ENCODE measurements at regions not wholly inside any gene's neighbourhood (a gene's known extent, or its start where the extent isn't known, plus 50 kb on each side); places are given as distances from the start of the nearest gene placed in this dataset.

GRCh38 chr11:120034176-120034875 lies 103.6 kb downstream of the TRIM29 start:
- Histone ChIP-seq H3K4me3 (ENCODE audit: low read length in 2 of 2) (no peak overlapping the region), H3K27ac (ENCODE audit: low read depth in 2 of 2, low read length in 2 of 2) (no peak overlapping the region), H3K27me3 (ENCODE audit: control insufficient read depth in 2 of 2, insufficient read depth in 2 of 2, low read length in 2 of 2) (no peaks in the 10 kb centered on the region), H3K9me3 (ENCODE audit: control insufficient read depth in 2 of 2, low read length in 2 of 2) (no peaks in the 10 kb centered on the region), H3K4me1 (ENCODE audit: control insufficient read depth in 2 of 2, insufficient read depth in 2 of 2, low read length in 2 of 2) (no peaks in the 10 kb centered on the region), H3K36me3 (ENCODE audit: control insufficient read depth in 2 of 2, insufficient read depth in 2 of 2, low read length in 2 of 2) (no peaks in the 10 kb centered on the region), H3K9ac (ENCODE audit: low read depth in 1 of 2, low read length in 2 of 2) (no peak overlapping the region)

GRCh38 chr11:120032766-120033390 lies 105.0 kb downstream of the TRIM29 start:
- Histone ChIP-seq H3K4me1 (ENCODE audit: control insufficient read depth in 2 of 2, insufficient read depth in 2 of 2, low read length in 2 of 2) (no peaks in the 10 kb centered on the region), H3K4me3 (ENCODE audit: low read length in 2 of 2) (no peak overlapping the region), H3K36me3 (ENCODE audit: control insufficient read depth in 2 of 2, insufficient read depth in 2 of 2, low read length in 2 of 2) (no peaks in the 10 kb centered on the region), H3K9me3 (ENCODE audit: control insufficient read depth in 2 of 2, low read length in 2 of 2) (no peaks in the 10 kb centered on the region), H3K27ac (ENCODE audit: low read depth in 2 of 2, low read length in 2 of 2) (no peak overlapping the region), H3K9ac (ENCODE audit: low read depth in 1 of 2, low read length in 2 of 2) (no peak overlapping the region), H3K27me3 (ENCODE audit: control insufficient read depth in 2 of 2, insufficient read depth in 2 of 2, low read length in 2 of 2) (no peaks in the 10 kb centered on the region)

- no peak overlapping the region for H3K9ac ChIP-seq (ENCODE audit: low read depth in 1 of 2, low read length in 2 of 2)
- H3K27ac ChIP-seq (ENCODE audit: low read depth in 2 of 2, low read length in 2 of 2), result no peak overlapping the region
Measured at GRCh38 chr11:120031612-120032600, 106.0 kb downstream of the TRIM29 start.

GRCh38 chr11:120031156-120031555 lies 106.8 kb downstream of the TRIM29 start:
- no peak overlapping the region for H3K27ac ChIP-seq (ENCODE audit: low read depth in 2 of 2, low read length in 2 of 2)
- H3K36me3 ChIP-seq (ENCODE audit: control insufficient read depth in 2 of 2, insufficient read depth in 2 of 2, low read length in 2 of 2), result no peaks in the 10 kb centered on the region
- no peaks in the 10 kb centered on the region for H3K27me3 ChIP-seq (ENCODE audit: control insufficient read depth in 2 of 2, insufficient read depth in 2 of 2, low read length in 2 of 2)
- H3K9ac ChIP-seq (ENCODE audit: low read depth in 1 of 2, low read length in 2 of 2), result no peak overlapping the region
- no peaks in the 10 kb centered on the region for H3K4me1 ChIP-seq (ENCODE audit: control insufficient read depth in 2 of 2, insufficient read depth in 2 of 2, low read length in 2 of 2)
- H3K4me3 ChIP-seq (ENCODE audit: low read length in 2 of 2), result no peak overlapping the region
- no peaks in the 10 kb centered on the region for H3K9me3 ChIP-seq (ENCODE audit: control insufficient read depth in 2 of 2, low read length in 2 of 2)

More at GRCh38 chr11:120031612-120032600, 106.0 kb downstream of the TRIM29 start:
- no peaks in the 10 kb centered on the region for H3K4me1 ChIP-seq (ENCODE audit: control insufficient read depth in 2 of 2, insufficient read depth in 2 of 2, low read length in 2 of 2)
- no peak overlapping the region for H3K4me3 ChIP-seq (ENCODE audit: low read length in 2 of 2)
- no peaks in the 10 kb centered on the region for H3K9me3 ChIP-seq (ENCODE audit: control insufficient read depth in 2 of 2, low read length in 2 of 2)
- no peaks in the 10 kb centered on the region for H3K36me3 ChIP-seq (ENCODE audit: control insufficient read depth in 2 of 2, insufficient read depth in 2 of 2, low read length in 2 of 2)
- H3K27me3 ChIP-seq (ENCODE audit: control insufficient read depth in 2 of 2, insufficient read depth in 2 of 2, low read length in 2 of 2), result no peaks in the 10 kb centered on the region

- no peaks in the 10 kb centered on the region for H3K27me3 ChIP-seq (ENCODE audit: control insufficient read depth in 2 of 2, insufficient read depth in 2 of 2, low read length in 2 of 2)
- no peak overlapping the region for H3K9ac ChIP-seq (ENCODE audit: low read depth in 1 of 2, low read length in 2 of 2)
- no peak overlapping the region for H3K4me3 ChIP-seq (ENCODE audit: low read length in 2 of 2)
- H3K4me1 ChIP-seq (ENCODE audit: control insufficient read depth in 2 of 2, insufficient read depth in 2 of 2, low read length in 2 of 2), result no peaks in the 10 kb centered on the region
- no peak overlapping the region for H3K27ac ChIP-seq (ENCODE audit: low read depth in 2 of 2, low read length in 2 of 2)
- H3K9me3 ChIP-seq (ENCODE audit: control insufficient read depth in 2 of 2, low read length in 2 of 2), result no peaks in the 10 kb centered on the region
- no peaks in the 10 kb centered on the region for H3K36me3 ChIP-seq (ENCODE audit: control insufficient read depth in 2 of 2, insufficient read depth in 2 of 2, low read length in 2 of 2)
Measured at GRCh38 chr11:120030411-120030810, 107.5 kb downstream of the TRIM29 start.

GRCh38 chr11:120029321-120029720 lies 108.6 kb downstream of the TRIM29 start:
- Histone ChIP-seq H3K4me3 (ENCODE audit: low read length in 2 of 2) (no peak overlapping the region), H3K36me3 (ENCODE audit: control insufficient read depth in 2 of 2, insufficient read depth in 2 of 2, low read length in 2 of 2) (no peaks in the 10 kb centered on the region), H3K4me1 (ENCODE audit: control insufficient read depth in 2 of 2, insufficient read depth in 2 of 2, low read length in 2 of 2) (no peaks in the 10 kb centered on the region), H3K27me3 (ENCODE audit: control insufficient read depth in 2 of 2, insufficient read depth in 2 of 2, low read length in 2 of 2) (no peaks in the 10 kb centered on the region), H3K27ac (ENCODE audit: low read depth in 2 of 2, low read length in 2 of 2) (no peak overlapping the region), H3K9me3 (ENCODE audit: control insufficient read depth in 2 of 2, low read length in 2 of 2) (no peaks in the 10 kb centered on the region), H3K9ac (ENCODE audit: low read depth in 1 of 2, low read length in 2 of 2) (no peak overlapping the region)

GRCh38 chr11:120028897-120029258 lies 109.0 kb downstream of the TRIM29 start:
- no peak overlapping the region for H3K9ac ChIP-seq (ENCODE audit: low read depth in 1 of 2, low read length in 2 of 2)
- no peak overlapping the region for H3K27ac ChIP-seq (ENCODE audit: low read depth in 2 of 2, low read length in 2 of 2)
- H3K36me3 ChIP-seq (ENCODE audit: control insufficient read depth in 2 of 2, insufficient read depth in 2 of 2, low read length in 2 of 2), result no peaks in the 10 kb centered on the region
- H3K4me1 ChIP-seq (ENCODE audit: control insufficient read depth in 2 of 2, insufficient read depth in 2 of 2, low read length in 2 of 2), result no peaks in the 10 kb centered on the region
- H3K9me3 ChIP-seq (ENCODE audit: control insufficient read depth in 2 of 2, low read length in 2 of 2), result no peaks in the 10 kb centered on the region
- H3K27me3 ChIP-seq (ENCODE audit: control insufficient read depth in 2 of 2, insufficient read depth in 2 of 2, low read length in 2 of 2), result no peaks in the 10 kb centered on the region
- no peak overlapping the region for H3K4me3 ChIP-seq (ENCODE audit: low read length in 2 of 2)

- H3K4me1 ChIP-seq (ENCODE audit: control insufficient read depth in 2 of 2, insufficient read depth in 2 of 2, low read length in 2 of 2), result no peaks in the 10 kb centered on the region
Measured at GRCh38 chr11:120028181-120028896, 109.6 kb downstream of the TRIM29 start.

GRCh38 chr11:120027546-120028180 lies 110.2 kb downstream of the TRIM29 start:
- Histone ChIP-seq H3K27ac (ENCODE audit: low read depth in 2 of 2, low read length in 2 of 2) (no peak overlapping the region), H3K36me3 (ENCODE audit: control insufficient read depth in 2 of 2, insufficient read depth in 2 of 2, low read length in 2 of 2) (no peaks in the 10 kb centered on the region), H3K4me3 (ENCODE audit: low read length in 2 of 2) (no peak overlapping the region), H3K4me1 (ENCODE audit: control insufficient read depth in 2 of 2, insufficient read depth in 2 of 2, low read length in 2 of 2) (peaks cover 0 to 3% of the 10 kb centered on the region in 2 donors), H3K27me3 (ENCODE audit: control insufficient read depth in 2 of 2, insufficient read depth in 2 of 2, low read length in 2 of 2) (no peaks in the 10 kb centered on the region), H3K9ac (ENCODE audit: low read depth in 1 of 2, low read length in 2 of 2) (no peak overlapping the region), H3K9me3 (ENCODE audit: control insufficient read depth in 2 of 2, low read length in 2 of 2) (no peaks in the 10 kb centered on the region)

More at GRCh38 chr11:120028181-120028896, 109.6 kb downstream of the TRIM29 start:
- Histone ChIP-seq H3K27me3 (ENCODE audit: control insufficient read depth in 2 of 2, insufficient read depth in 2 of 2, low read length in 2 of 2) (no peaks in the 10 kb centered on the region), H3K9ac (ENCODE audit: low read depth in 1 of 2, low read length in 2 of 2) (no peak overlapping the region), H3K4me3 (ENCODE audit: low read length in 2 of 2) (no peak overlapping the region), H3K9me3 (ENCODE audit: control insufficient read depth in 2 of 2, low read length in 2 of 2) (no peaks in the 10 kb centered on the region), H3K36me3 (ENCODE audit: control insufficient read depth in 2 of 2, insufficient read depth in 2 of 2, low read length in 2 of 2) (no peaks in the 10 kb centered on the region), H3K27ac (ENCODE audit: low read depth in 2 of 2, low read length in 2 of 2) (no peak overlapping the region)

Data from mucosa of rectum (tissue), 2 donors.